HepG2 (cell line): ENCODE measurements at regions not wholly inside any gene's neighbourhood (a gene's known extent, or its start where the extent isn't known, plus 50 kb on each side); places are given as distances from the start of the nearest gene placed in this dataset.
A peak's percentile ranks its signal among the peaks of the same experiment; 100 is the strongest.

Source experiments
- DZIP1 ChIP-seq: sonication (generic); formaldehyde crosslinking; IDR thresholded peaks from 2 replicates; pipeline ENCODE4 v1.5.0; 2020; ENCODE audit warnings: mild to moderate bottlenecking, missing genetic modification reagents
- MTA3 ChIP-seq: sonication (generic); formaldehyde crosslinking; IDR thresholded peaks from 2 replicates; pipeline ENCODE4 v1.4.0; 2020; ENCODE audit warnings: missing genetic modification reagents
- RARA ChIP-seq: IDR thresholded peaks from 2 replicates; pipeline ENCODE4 v1.6.1; 2016; ENCODE audit warnings: missing genetic modification reagents, missing compliant biosample characterization
- RFX3 ChIP-seq: IDR thresholded peaks from 2 replicates; pipeline ENCODE4 v1.6.1; 2016; ENCODE audit warnings: missing biosample characterization, missing genetic modification reagents
- RFX5 ChIP-seq: IDR thresholded peaks from 2 replicates; pipeline ENCODE4 v1.6.1; 2011; ENCODE audit warnings: low read depth, low read length, improper control_type of control experiment
- SKI ChIP-seq: fragments of 450-650 bp; IDR thresholded peaks from one replicate; pipeline ENCODE4 v1.6.1; 2018; ENCODE audit warnings: mild to moderate bottlenecking; ENCODE audit not compliant: partially characterized antibody
- SKIL ChIP-seq: sonication (generic); formaldehyde crosslinking; IDR thresholded peaks from 2 replicates; pipeline ENCODE4 v1.8.0; 2022; ENCODE audit warnings: missing genetic modification reagents, mild to moderate bottlenecking, moderate library complexity, borderline replicate concordance
- SOX13 ChIP-seq, 3 experiments: fragments of 450-650 bp in 1 of 3; sonication (generic) in 1 of 3; formaldehyde crosslinking in 1 of 3; IDR thresholded peaks in 2 of 3; conservative IDR thresholded peaks in 1 of 3; 2 replicates each; pipeline versions ENCODE4 v1.5.0 to v1.6.1; 2016 to 2020; ENCODE audit warnings: antibody characterized with exemption in 1 of 3, mild to moderate bottlenecking in 1 of 3, missing compliant biosample characterization in 1 of 3, missing genetic modification reagents in 1 of 3, moderate library complexity in 1 of 3
- TBL1XR1 ChIP-seq: fragments of 150-350 bp; IDR thresholded peaks from 2 replicates; pipeline ENCODE4 v1.6.1; 2014; ENCODE audit warnings: borderline replicate concordance, low read length; ENCODE audit not compliant: partially characterized antibody
- TOPORS ChIP-seq: sonication (generic); formaldehyde crosslinking; IDR thresholded peaks from 2 replicates; pipeline ENCODE4 v1.8.0; 2023; ENCODE audit warnings: mild to moderate bottlenecking, missing genetic modification reagents
- TF ChIP-seq, protein P1 (sequence below): IDR thresholded peaks from 2 replicates; pipeline ENCODE4 v1.6.1; 2016

DNA sequence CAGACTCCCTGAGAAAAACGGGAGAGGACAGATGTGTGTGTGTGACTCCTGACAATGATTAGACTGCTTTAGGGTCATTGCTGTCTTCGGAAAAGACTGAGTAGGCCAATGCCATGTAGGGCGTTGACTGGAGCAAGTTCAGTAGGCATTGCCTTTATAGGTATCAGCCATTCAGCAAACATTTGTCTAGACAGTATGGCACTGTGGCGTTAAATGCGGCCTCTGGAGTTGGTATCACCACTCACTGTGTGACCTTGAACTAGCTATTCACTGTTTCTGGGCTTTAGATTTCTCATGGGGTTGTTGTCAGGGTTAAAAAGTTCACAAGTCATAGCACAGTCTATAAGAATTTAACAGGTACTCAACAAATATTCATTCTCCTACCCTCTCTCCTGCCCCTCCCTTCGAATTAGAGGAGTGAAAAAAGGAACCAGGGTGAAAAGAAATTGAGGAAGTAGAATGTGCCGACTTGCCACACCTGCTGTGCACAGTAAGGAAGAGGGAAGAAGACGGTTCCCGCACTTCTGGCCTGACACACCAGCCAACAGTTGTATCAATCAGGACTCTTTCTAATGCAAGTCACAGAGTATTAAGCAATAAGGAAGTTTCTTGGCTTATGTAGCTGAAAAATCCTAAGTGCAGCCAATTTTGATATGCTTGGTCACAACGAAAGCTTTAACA lies 83.2 kb upstream of the PLAC8 start (continued):
- peak; percentile 96 for TF ChIP-seq SKI
- TF ChIP-seq, protein P1, sequence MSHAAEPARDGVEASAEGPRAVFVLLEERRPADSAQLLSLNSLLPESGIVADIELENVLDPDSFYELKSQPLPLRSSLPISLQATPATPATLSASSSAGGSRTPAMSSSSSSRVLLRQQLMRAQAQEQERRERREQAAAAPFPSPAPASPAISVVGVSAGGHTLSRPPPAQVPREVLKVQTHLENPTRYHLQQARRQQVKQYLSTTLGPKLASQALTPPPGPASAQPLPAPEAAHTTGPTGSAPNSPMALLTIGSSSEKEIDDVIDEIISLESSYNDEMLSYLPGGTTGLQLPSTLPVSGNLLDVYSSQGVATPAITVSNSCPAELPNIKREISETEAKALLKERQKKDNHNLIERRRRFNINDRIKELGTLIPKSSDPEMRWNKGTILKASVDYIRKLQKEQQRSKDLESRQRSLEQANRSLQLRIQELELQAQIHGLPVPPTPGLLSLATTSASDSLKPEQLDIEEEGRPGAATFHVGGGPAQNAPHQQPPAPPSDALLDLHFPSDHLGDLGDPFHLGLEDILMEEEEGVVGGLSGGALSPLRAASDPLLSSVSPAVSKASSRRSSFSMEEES (CRISPR knock-in tag), result no peak
- TF ChIP-seq RFX3 (CRISPR knock-in tag), result no peak
- peak; percentile 25 for TF ChIP-seq TBL1XR1
- 0 out of 2 replicates have a peak, but pooled peaks have one; percentile 50 for TF ChIP-seq SKIL (CRISPR knock-in tag)
- no peak for TF ChIP-seq RFX5
- peak; percentile 84 for TF ChIP-seq RARA
- TF ChIP-seq MTA3 (CRISPR knock-in tag), result no peak
- TF ChIP-seq DZIP1 (CRISPR knock-in tag), result no peak
- TF ChIP-seq SOX13 (IDR thresholded peaks at IDR 0.05), result no peak
- peak in 1 of 2 experiments; percentile 34; a peak in 1 of 4 replicates for TF ChIP-seq SOX13 (CRISPR knock-in tag; conservative IDR thresholded peaks at IDR 0.05 in 1 of 2, IDR thresholded peaks at IDR 0.05 in 1 of 2)
- no peak for TF ChIP-seq TOPORS (CRISPR knock-in tag)
- TF ChIP-seq, all 625 proteins: peak for 12
